HG03097 (cell line): ENCODE measurements at regions not wholly inside any gene's neighbourhood (a gene's known extent, or its start where the extent isn't known, plus 50 kb on each side); places are given as distances from the start of the nearest gene placed in this dataset.

Source experiments
- ATAC-seq: cut with Tn5 transposase; IDR thresholded peaks from one replicate; pipeline ENCODE4 v1.9.1; 2021; ENCODE audit not compliant: unreplicated experiment, low FRiP score

GRCh38 chr13:103799028-103799427 lies 732.8 kb upstream of the SLC10A2 start:
- ATAC-seq = no peak

GRCh38 chr13:103795892-103796478 lies 729.8 kb upstream of the SLC10A2 start:
- ATAC-seq = no peak

GRCh38 chr13:103794526-103794925 lies 728.3 kb upstream of the SLC10A2 start:
- no peak for ATAC-seq

GRCh38 chr13:103788061-103788652 lies 721.9 kb upstream of the SLC10A2 start:
- no peak for ATAC-seq

GRCh38 chr13:103772576-103772975 lies 706.4 kb upstream of the SLC10A2 start:
- ATAC-seq = no peak

- ATAC-seq = no peak
Observed at GRCh38 chr13:103762523-103762922, 696.3 kb upstream of the SLC10A2 start.

GRCh38 chr13:103759361-103759760 lies 693.1 kb upstream of the SLC10A2 start:
- no peak for ATAC-seq

GRCh38 chr13:103758222-103758621 lies 692.0 kb upstream of the SLC10A2 start:
- ATAC-seq = no peak

- ATAC-seq = no peak
Observed at GRCh38 chr13:103757361-103757760, 691.1 kb upstream of the SLC10A2 start.

- no peak for ATAC-seq
Observed at GRCh38 chr13:103754783-103755182, 688.6 kb upstream of the SLC10A2 start.

- ATAC-seq = no peak
Observed at GRCh38 chr13:103734837-103735236, 668.6 kb upstream of the SLC10A2 start.

GRCh38 chr13:103731959-103732358 lies 665.7 kb upstream of the SLC10A2 start:
- ATAC-seq = no peak

GRCh38 chr13:103730407-103730806 lies 664.2 kb upstream of the SLC10A2 start:
- no peak for ATAC-seq

GRCh38 chr13:103726808-103727207 lies 660.6 kb upstream of the SLC10A2 start:
- ATAC-seq = no peak

GRCh38 chr13:103716718-103717117 lies 650.5 kb upstream of the SLC10A2 start:
- no peak for ATAC-seq

- ATAC-seq = no peak
Observed at GRCh38 chr13:103715335-103715734, 649.1 kb upstream of the SLC10A2 start.

GRCh38 chr13:103703246-103703645 lies 637.0 kb upstream of the SLC10A2 start:
- ATAC-seq = no peak

GRCh38 chr13:103698000-103698399 lies 631.8 kb upstream of the SLC10A2 start:
- no peak for ATAC-seq

GRCh38 chr13:103695320-103695719 lies 629.1 kb upstream of the SLC10A2 start:
- no peak for ATAC-seq

- no peak for ATAC-seq
Observed at GRCh38 chr13:103694471-103694870, 628.3 kb upstream of the SLC10A2 start.

- ATAC-seq = no peak
Observed at GRCh38 chr13:103694033-103694432, 627.8 kb upstream of the SLC10A2 start.

- no peak for ATAC-seq
Observed at GRCh38 chr13:103692442-103692841, 626.2 kb upstream of the SLC10A2 start.

GRCh38 chr13:103676329-103676728 lies 610.1 kb upstream of the SLC10A2 start:
- no peak for ATAC-seq
